HG03342 (cell line): ENCODE measurements at regions not wholly inside any gene's neighbourhood (a gene's known extent, or its start where the extent isn't known, plus 50 kb on each side); places are given as distances from the start of the nearest gene placed in this dataset.

Experiments used
- ATAC-seq: cut with Tn5 transposase; IDR thresholded peaks from one replicate; pipeline ENCODE4 v1.9.1; 2021; ENCODE audit warnings: mild to moderate bottlenecking, moderate library complexity; ENCODE audit not compliant: unreplicated experiment

DNA sequence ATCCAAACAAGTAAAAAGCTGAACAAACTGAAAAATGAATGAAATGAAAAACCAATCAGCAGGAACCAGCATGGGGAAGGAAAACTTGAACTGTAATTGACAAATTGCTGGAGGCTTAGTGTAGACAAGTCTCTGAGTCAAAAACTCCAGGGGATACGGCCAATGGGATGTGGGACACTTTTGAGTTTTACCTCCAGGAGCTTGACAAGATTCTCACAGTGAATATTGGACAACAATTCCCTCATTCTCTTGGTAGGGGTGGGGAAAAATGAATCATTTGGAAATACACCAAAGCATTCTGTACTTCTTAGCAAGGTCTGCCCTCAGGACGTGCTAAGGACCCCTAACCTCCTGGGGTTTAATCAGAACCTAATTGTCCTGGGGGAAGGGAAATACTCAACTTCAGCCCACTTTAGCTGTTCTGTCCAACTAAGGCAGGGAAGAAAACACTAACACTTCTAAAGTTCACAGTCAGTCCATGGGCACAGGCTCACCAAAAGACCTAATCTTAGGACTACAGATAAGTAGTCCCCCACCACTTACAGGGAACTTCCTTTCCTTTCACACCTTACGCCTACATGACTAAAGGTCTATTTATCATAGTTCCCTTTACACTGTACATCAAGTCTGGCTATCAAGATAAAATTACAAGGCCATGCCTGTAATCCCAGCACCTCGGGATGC, 60.7 kb upstream of the CDC42BPA start:
- ATAC-seq = no peak

- ATAC-seq = no peak
These were observed 59.9 kb upstream of the CDC42BPA start for GRCh38 chr1:227378181-227378580.

DNA sequence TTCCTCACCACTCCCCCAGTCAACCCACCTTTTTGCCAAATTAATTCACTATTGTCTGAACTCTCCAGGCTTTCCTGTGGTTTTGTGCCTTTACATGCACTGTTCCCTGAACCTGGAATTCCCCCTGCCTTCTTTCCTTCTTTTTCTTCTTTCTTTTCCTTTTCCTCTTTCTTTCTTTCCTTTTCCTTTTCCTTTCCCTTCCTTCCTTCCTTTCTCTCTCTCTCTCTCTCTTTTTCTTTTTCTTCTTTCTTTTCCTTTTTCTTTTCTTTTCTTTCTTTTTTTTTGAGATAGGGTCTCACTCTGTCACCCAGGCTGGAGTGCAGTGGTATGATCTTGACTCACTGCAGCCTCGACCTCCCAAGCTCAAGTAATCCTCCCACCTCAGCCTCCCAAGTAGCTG, 56.6 kb upstream of the CDC42BPA start:
- ATAC-seq = no peak

DNA sequence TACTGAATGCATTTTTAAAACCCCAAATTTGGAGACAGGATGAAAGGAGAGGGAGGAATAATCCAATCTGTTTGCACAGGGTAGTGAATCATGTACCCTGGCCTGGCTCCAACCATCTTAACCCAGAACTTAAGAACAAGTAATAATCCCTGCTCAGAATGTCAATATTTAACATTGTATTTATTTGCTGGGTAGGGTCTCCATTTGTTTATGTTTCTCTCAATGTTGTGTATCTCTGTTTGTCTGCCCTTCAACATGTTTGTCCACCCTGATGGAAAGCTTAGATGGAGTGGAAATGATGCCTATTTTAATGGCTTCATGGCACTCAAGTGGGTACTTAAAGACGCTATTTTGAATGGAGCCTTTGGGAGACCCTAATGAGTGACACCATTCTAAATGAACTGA, 54.4 kb upstream of the CDC42BPA start:
- ATAC-seq = no peak

- ATAC-seq = no peak
These were observed 52.4 kb upstream of the CDC42BPA start for GRCh38 chr1:227370533-227371254.

GRCh38 chr1:227369102-227369760, 50.9 kb upstream of the CDC42BPA start:
- ATAC-seq = no peak
